ENCODE measurements at regions not wholly inside any gene's neighbourhood (a gene's known extent, or its start where the extent isn't known, plus 50 kb on each side); places are given as distances from the start of the nearest gene placed in this dataset.
"Not testable (repeated sequence)": the region's sequence is repeated elsewhere in the genome, so short reads cannot be mapped to it uniquely, and the experiment has no call there.

GRCh38 chr5:163266249-163266648 is 171.1 kb upstream of the CCNG1 start:
- TF ChIP-seq CTCF (conservative IDR thresholded peaks at IDR 0.05 in 1 of 2, IDR thresholded peaks at IDR 0.05 in 1 of 2; ENCODE audit: low read depth in 1 of 2, low read length in 2 of 2); EZH2 (IDR thresholded peaks at IDR 0.05; ENCODE audit: low read length, missing control alignments): not testable (repeated sequence)
